ENCODE measurements at regions not wholly inside any gene's neighbourhood (a gene's known extent, or its start where the extent isn't known, plus 50 kb on each side); places are given as distances from the start of the nearest gene placed in this dataset.
A peak's percentile ranks its signal among the peaks of the same experiment; 100 is the strongest.
"Not testable (repeated sequence)": the region's sequence is repeated elsewhere in the genome, so short reads cannot be mapped to it uniquely, and the experiment has no call there.

GRCh38 chrX:122115604-122116003 is 1068.2 kb downstream of the GLUD2 start:
- 49 to 50% methylated on average over 6 of the region's 6 CpGs for WGBS, 2 donors
- TF ChIP-seq POLR2A (IDR thresholded peaks at IDR 0.05) = no peak
- no peaks in the 10 kb centered on the region for H3K27me3 ChIP-seq

GRCh38 chrX:122119361-122119760 is 1064.7 kb upstream of the GRIA3 start:
- Histone ChIP-seq H3K36me3 (no peaks in the 10 kb centered on the region), H3K4me1 (no peaks in the 10 kb centered on the region), H3K4me3 (no peak overlapping the region), H3K27me3 (no peaks in the 10 kb centered on the region), H3K27ac (no peak overlapping the region), H3K9me3 (no peaks in the 10 kb centered on the region)
- no peak for DNase-seq (ENCODE audit: low spot score in 2 of 2)
- TF ChIP-seq POLR2A (IDR thresholded peaks at IDR 0.05) (no peak), EP300 (IDR thresholded peaks at IDR 0.05) (no peak), CTCF (IDR thresholded peaks at IDR 0.05) (no peak)

More at GRCh38 chrX:122115604-122116003, 1068.2 kb downstream of the GLUD2 start:
- Histone ChIP-seq H3K27ac (no peak overlapping the region), H3K36me3 (no peaks in the 10 kb centered on the region), H3K4me1 (no peaks in the 10 kb centered on the region), H3K9me3 (peaks cover 0 to 3% (median 0%) of the 10 kb centered on the region in 4 donors), H3K4me3 (no peak overlapping the region)
- DNase-seq (ENCODE audit: low spot score in 2 of 2) = no peak

- H3K27ac ChIP-seq = no peak overlapping the region
Measured at GRCh38 chrX:122122274-122122673, 1061.8 kb upstream of the GRIA3 start.

GRCh38 chrX:122133478-122133877 is 1050.6 kb upstream of the GRIA3 start:
- TF ChIP-seq POLR2A (IDR thresholded peaks at IDR 0.05) (no peak), CTCF (IDR thresholded peaks at IDR 0.05) (no peak), EP300 (IDR thresholded peaks at IDR 0.05) (no peak)
- H3K27ac ChIP-seq = no peak overlapping the region
- 77 to 79% methylated on average over 1 of the region's 1 CpG for WGBS, 2 donors
- H3K4me1 ChIP-seq = no peaks in the 10 kb centered on the region
- no peaks in the 10 kb centered on the region for H3K9me3 ChIP-seq
- H3K4me3 ChIP-seq = no peak overlapping the region
- H3K27me3 ChIP-seq = no peaks in the 10 kb centered on the region
- H3K36me3 ChIP-seq = no peaks in the 10 kb centered on the region
- no peak for DNase-seq (ENCODE audit: low spot score in 2 of 2)

More at GRCh38 chrX:122122274-122122673, 1061.8 kb upstream of the GRIA3 start:
- H3K36me3 ChIP-seq = no peaks in the 10 kb centered on the region
- no peaks in the 10 kb centered on the region for H3K4me1 ChIP-seq
- no peaks in the 10 kb centered on the region for H3K9me3 ChIP-seq
- no peak for DNase-seq (ENCODE audit: low spot score in 2 of 2)
- WGBS, 2 donors = 77 to 82% methylated on average over 2 of the region's 2 CpGs
- no peak for TF ChIP-seq EP300 (IDR thresholded peaks at IDR 0.05)
- TF ChIP-seq CTCF (IDR thresholded peaks at IDR 0.05) = no peak
- TF ChIP-seq POLR2A (IDR thresholded peaks at IDR 0.05) = no peak
- H3K4me3 ChIP-seq = no peak overlapping the region
- H3K27me3 ChIP-seq = no peaks in the 10 kb centered on the region

GRCh38 chrX:122134291-122134690 is 1049.8 kb upstream of the GRIA3 start:
- Histone ChIP-seq H3K9me3 (no peaks in the 10 kb centered on the region), H3K27ac (peak overlapping the region in 1 of 4 donors; percentile 20), H3K36me3 (no peaks in the 10 kb centered on the region), H3K27me3 (no peaks in the 10 kb centered on the region), H3K4me3 (no peak overlapping the region), H3K4me1 (no peaks in the 10 kb centered on the region)
- 60 to 73% methylated on average over 1 of the region's 1 CpG for WGBS, 2 donors
- TF ChIP-seq POLR2A (IDR thresholded peaks at IDR 0.05) = no peak
- no peak for TF ChIP-seq EP300 (IDR thresholded peaks at IDR 0.05)
- no peak for TF ChIP-seq CTCF (IDR thresholded peaks at IDR 0.05)
- DNase-seq (ENCODE audit: low spot score in 2 of 2) = no peak

- 83 to 92% methylated on average over 2 of the region's 2 CpGs for WGBS, 2 donors
- Histone ChIP-seq H3K4me1 (no peaks in the 10 kb centered on the region), H3K9me3 (peaks cover 0 to under 1% (median 0%) of the 10 kb centered on the region in 4 donors), H3K27ac (no peak overlapping the region), H3K4me3 (no peak overlapping the region), H3K36me3 (no peaks in the 10 kb centered on the region), H3K27me3 (no peaks in the 10 kb centered on the region)
- no peak for TF ChIP-seq EP300 (IDR thresholded peaks at IDR 0.05)
- TF ChIP-seq CTCF (IDR thresholded peaks at IDR 0.05) = no peak
- no peak for TF ChIP-seq POLR2A (IDR thresholded peaks at IDR 0.05)
- peak in 1 of 2 donors; percentile 4 for DNase-seq (ENCODE audit: low spot score in 2 of 2)
Measured at GRCh38 chrX:122135070-122135469, 1049.0 kb upstream of the GRIA3 start.

GRCh38 chrX:122140219-122140618 is 1043.9 kb upstream of the GRIA3 start:
- not testable (repeated sequence) for DNase-seq (ENCODE audit: low spot score in 2 of 2); H3K27me3 ChIP-seq; H3K36me3 ChIP-seq; H3K4me1 ChIP-seq; H3K4me3 ChIP-seq; H3K9me3 ChIP-seq; H3K27ac ChIP-seq
- 69% methylated on average over 3 of the region's 5 CpGs; no CpG with 5 or more reads in 1 of the 2 donors for WGBS, 2 donors
